K562 (cell line): ENCODE measurements at regions not wholly inside any gene's neighbourhood (a gene's known extent, or its start where the extent isn't known, plus 50 kb on each side); places are given as distances from the start of the nearest gene placed in this dataset.
A peak's percentile ranks its signal among the peaks of the same experiment; 100 is the strongest.

Experiments
- ARHGAP35 ChIP-seq: fragments of 450-650 bp; IDR thresholded peaks from 2 replicates; pipeline ENCODE4 v1.6.1; 2018; ENCODE audit not compliant: partially characterized antibody
- CBX2 ChIP-seq: fragments of 200-600 bp; sonication (generic); IDR thresholded peaks from one replicate; pipeline ENCODE4 v1.6.1; 2012; ENCODE audit warnings: mild to moderate bottlenecking, low read length, inconsistent platforms; ENCODE audit not compliant: insufficient read depth, poor library complexity, severe bottlenecking
- CCNT2 ChIP-seq: IDR thresholded peaks from 2 replicates; pipeline ENCODE4 v1.6.1; 2011; ENCODE audit warnings: borderline replicate concordance, low read depth, mild to moderate bottlenecking, moderate library complexity, mixed read lengths, low read length; ENCODE audit not compliant: insufficient read length; ENCODE audit errors: extremely low read depth
- CREM ChIP-seq: IDR thresholded peaks from 2 replicates; pipeline ENCODE4 v1.6.1; 2014; ENCODE audit warnings: antibody characterized with exemption, low read depth
- ELF1 ChIP-seq: fragments of 200-800 bp; sonication (Bioruptor generic); IDR thresholded peaks from 2 replicates; pipeline ENCODE4 v1.6.1; 2016; ENCODE audit warnings: missing genetic modification characterization, missing compliant biosample characterization
- GTF2B ChIP-seq: IDR thresholded peaks from 2 replicates; pipeline ENCODE4 v1.6.1; 2011; ENCODE audit not compliant: insufficient read length; ENCODE audit errors: extremely low read depth
- MTA2 ChIP-seq: fragments of 450-650 bp; IDR thresholded peaks from 2 replicates; pipeline ENCODE4 v1.6.1; 2016; ENCODE audit warnings: low read depth
- NR2C1 ChIP-seq, 2 experiments: fragments of 450-650 bp; IDR thresholded peaks; 2 replicates each; pipeline ENCODE4 v1.6.1; 2017; ENCODE audit warnings: mild to moderate bottlenecking in 2 of 2, antibody characterized with exemption in 1 of 2, inconsistent platforms in 1 of 2, missing compliant biosample characterization in 1 of 2, missing genetic modification characterization in 1 of 2
- PTBP1 ChIP-seq: fragments of 200-400 bp; formaldehyde crosslinking; IDR thresholded peaks from 2 replicates; pipeline ENCODE4 v1.6.1; 2017; ENCODE audit warnings: low read depth, low read length
- REST ChIP-seq, 2 experiments: fragments of 450-650 bp; formaldehyde crosslinking in 1 of 2; IDR thresholded peaks; 2 replicates each; pipeline versions ENCODE4 v1.4.0 to v1.6.1; 2014 to 2020; ENCODE audit warnings: mild to moderate bottlenecking in 2 of 2, borderline replicate concordance in 1 of 2, low read depth in 1 of 2
- TFE3 ChIP-seq: fragments of 450-650 bp; formaldehyde crosslinking; IDR thresholded peaks from 2 replicates; pipeline ENCODE4 v1.4.0; 2020; ENCODE audit warnings: mild to moderate bottlenecking, mixed read lengths
- XRCC4 ChIP-seq: IDR thresholded peaks from one replicate; pipeline ENCODE4 v1.6.1; 2011; ENCODE audit not compliant: insufficient read depth, insufficient read length; ENCODE audit errors: extremely low read depth
- ZBED1 ChIP-seq: IDR thresholded peaks from 2 replicates; pipeline ENCODE4 v1.6.1; 2014
- ZFPM2 ChIP-seq: fragments of 250-450 bp; sonication (Bioruptor Pico); IDR thresholded peaks from 2 replicates; pipeline ENCODE4 v1.5.1; 2022; ENCODE audit warnings: mild to moderate bottlenecking
- ZNF140 ChIP-seq: fragments of 250-450 bp; sonication (Bioruptor Pico); IDR thresholded peaks from 2 replicates; pipeline ENCODE4 v1.8.0; 2021; ENCODE audit warnings: moderate library complexity, mild to moderate bottlenecking, inconsistent platforms
- ZNF583 ChIP-seq: fragments of 250-450 bp; sonication (Bioruptor Pico); IDR thresholded peaks from 2 replicates; pipeline ENCODE4 v1.4.0; 2020
- ZNF76 ChIP-seq: fragments of 250-450 bp; sonication (Bioruptor Pico); IDR thresholded peaks from 2 replicates; pipeline ENCODE4 v1.4.0; 2020; ENCODE audit warnings: mild to moderate bottlenecking, moderate library complexity, borderline replicate concordance
- ZNF77 ChIP-seq: fragments of 250-450 bp; sonication (Bioruptor Pico); IDR thresholded peaks from 2 replicates; pipeline ENCODE4 v1.5.0; 2020
- ZNF780A ChIP-seq: fragments of 250-450 bp; sonication (Bioruptor Pico); IDR thresholded peaks from 2 replicates; pipeline ENCODE4 v1.5.0; 2021; ENCODE audit warnings: mild to moderate bottlenecking

GRCh38 chr4:18369561-18369960, 348.0 kb upstream of the LCORL start (continued):
- TF ChIP-seq REST (IDR thresholded peaks at IDR 0.05; ENCODE audit: borderline replicate concordance) (no peak), REST (CRISPR knock-in tag; IDR thresholded peaks at IDR 0.05; ENCODE audit: low read depth) (no peak), ZNF76 (CRISPR knock-in tag) (peak; percentile 90), GTF2B (no peak), ZNF780A (CRISPR knock-in tag) (no peak), PTBP1 (no peak), CREM (no peak), CCNT2 (no peak), TFE3 (CRISPR knock-in tag) (no peak), MTA2 (no peak), ZFPM2 (CRISPR knock-in tag) (no peak), ZBED1 (no peak), ZNF140 (CRISPR knock-in tag) (peak; percentile 74), XRCC4 (no peak), ELF1 (tag) (no peak), ZNF77 (CRISPR knock-in tag) (no peak), ARHGAP35 (no peak), CBX2 (no peak), NR2C1 (IDR thresholded peaks at IDR 0.05) (no peak), NR2C1 (tag; IDR thresholded peaks at IDR 0.05) (no peak), ZNF583 (CRISPR knock-in tag) (no peak)
